ENCODE measurements at regions not wholly inside any gene's neighbourhood (a gene's known extent, or its start where the extent isn't known, plus 50 kb on each side); places are given as distances from the start of the nearest gene placed in this dataset.

- H3K27ac Mint-ChIP-seq (ENCODE audit: unreplicated experiment): no peak overlapping the region
- no peak for DNase-seq (ENCODE audit: low spot score)
- no peak for TF ChIP-seq CTCF (IDR thresholded peaks at IDR 0.05; ENCODE audit: unreplicated experiment)
- peaks cover 5% of the 10 kb centered on the region for H3K4me1 Mint-ChIP-seq (ENCODE audit: unreplicated experiment)
- H3K9me3 Mint-ChIP-seq (ENCODE audit: unreplicated experiment): no peaks in the 10 kb centered on the region
- H3K27me3 Mint-ChIP-seq (ENCODE audit: unreplicated experiment): no peaks in the 10 kb centered on the region
- H3K4me3 Mint-ChIP-seq (ENCODE audit: unreplicated experiment): no peak overlapping the region
- H3K36me3 Mint-ChIP-seq (ENCODE audit: low read depth, unreplicated experiment): no peaks in the 10 kb centered on the region
Measured at GRCh38 chr2:217366266-217366895, 506.5 kb upstream of the TNP1 start.

GRCh38 chr2:217365656-217366055 lies 505.8 kb upstream of the TNP1 start:
- H3K27ac Mint-ChIP-seq (ENCODE audit: unreplicated experiment): no peak overlapping the region
- no peaks in the 10 kb centered on the region for H3K27me3 Mint-ChIP-seq (ENCODE audit: unreplicated experiment)
- DNase-seq (ENCODE audit: low spot score): no peak
- H3K36me3 Mint-ChIP-seq (ENCODE audit: low read depth, unreplicated experiment): no peaks in the 10 kb centered on the region
- no peaks in the 10 kb centered on the region for H3K9me3 Mint-ChIP-seq (ENCODE audit: unreplicated experiment)
- no peak overlapping the region for H3K4me3 Mint-ChIP-seq (ENCODE audit: unreplicated experiment)
- peaks cover 5% of the 10 kb centered on the region for H3K4me1 Mint-ChIP-seq (ENCODE audit: unreplicated experiment)
- no peak for TF ChIP-seq CTCF (IDR thresholded peaks at IDR 0.05; ENCODE audit: unreplicated experiment)

GRCh38 chr2:217364224-217364623 lies 504.4 kb upstream of the TNP1 start:
- Mint-ChIP-seq H3K36me3 (ENCODE audit: low read depth, unreplicated experiment) (no peaks in the 10 kb centered on the region), H3K9me3 (ENCODE audit: unreplicated experiment) (no peaks in the 10 kb centered on the region), H3K4me1 (ENCODE audit: unreplicated experiment) (peaks cover 4% of the 10 kb centered on the region), H3K27ac (ENCODE audit: unreplicated experiment) (no peak overlapping the region), H3K27me3 (ENCODE audit: unreplicated experiment) (no peaks in the 10 kb centered on the region), H3K4me3 (ENCODE audit: unreplicated experiment) (no peak overlapping the region)
- no peak for DNase-seq (ENCODE audit: low spot score)
- no peak for TF ChIP-seq CTCF (IDR thresholded peaks at IDR 0.05; ENCODE audit: unreplicated experiment)

GRCh38 chr2:217363470-217363869 lies 503.6 kb upstream of the TNP1 start:
- Mint-ChIP-seq H3K4me1 (ENCODE audit: unreplicated experiment) (peaks cover 11% of the 10 kb centered on the region), H3K27me3 (ENCODE audit: unreplicated experiment) (no peaks in the 10 kb centered on the region)

More at GRCh38 chr2:217363470-217363869, 503.6 kb upstream of the TNP1 start:
- Mint-ChIP-seq H3K27ac (ENCODE audit: unreplicated experiment) (no peak overlapping the region), H3K36me3 (ENCODE audit: low read depth, unreplicated experiment) (no peaks in the 10 kb centered on the region), H3K4me3 (ENCODE audit: unreplicated experiment) (no peak overlapping the region), H3K9me3 (ENCODE audit: unreplicated experiment) (no peaks in the 10 kb centered on the region)
- no peak for DNase-seq (ENCODE audit: low spot score)
- no peak for TF ChIP-seq CTCF (IDR thresholded peaks at IDR 0.05; ENCODE audit: unreplicated experiment)
